Breast epithelium (tissue), 4 donors: ENCODE measurements at regions not wholly inside any gene's neighbourhood (a gene's known extent, or its start where the extent isn't known, plus 50 kb on each side); places are given as distances from the start of the nearest gene placed in this dataset.
"Not testable (repeated sequence)": the region's sequence is repeated elsewhere in the genome, so short reads cannot be mapped to it uniquely, and the experiment has no call there.

Source experiments
- DNase-seq, 2 donors: peaks; one replicate each; pipeline ENCODE4 v3.0.0-alpha.2; 2019; ENCODE audit warnings: low spot score in 2 of 2
- H3K27ac ChIP-seq, 2 donors: fragments of 200-600 bp; sonication (generic) in 1 of 2; one replicate each; pipeline ENCODE4 v1.5.1; 2016 to 2019; ENCODE audit warnings: mild to moderate bottlenecking in 1 of 2
- H3K27me3 ChIP-seq, 2 donors: fragments of 200-600 bp; sonication (generic) in 1 of 2; one replicate each; pipeline versions ENCODE4 v1.5.1 to v1.6.0; 2017 to 2019; ENCODE audit warnings: control low read depth in 1 of 2, mild to moderate bottlenecking in 1 of 2
- H3K36me3 ChIP-seq: fragments of 200-600 bp; one replicate; pipeline ENCODE4 v1.5.1; 2019
- H3K4me1 ChIP-seq, 2 donors: fragments of 200-600 bp; sonication (generic); one replicate each; pipeline ENCODE4 v1.5.1; 2016 to 2019; ENCODE audit warnings: control low read depth in 1 of 2
- H3K4me3 ChIP-seq, 3 donors: fragments of 200-600 bp; sonication (generic); 1 replicate in 2 of 3; 2 replicates in 1 of 3; pipeline ENCODE4 v1.5.1; 2016 to 2019; ENCODE audit warnings: mild to moderate bottlenecking in 3 of 3, moderate library complexity in 2 of 3
- H3K9me3 ChIP-seq, 2 donors: fragments of 200-600 bp; sonication (generic) in 1 of 2; one replicate each; pipeline ENCODE4 v1.5.1; 2016 to 2019; ENCODE audit warnings: control low read depth in 1 of 2
- POLR2A ChIP-seq: fragments of 450-650 bp; IDR thresholded peaks from one replicate; pipeline ENCODE4 v1.6.1; 2016; ENCODE audit warnings: antibody characterized with exemption, mild to moderate bottlenecking, moderate library complexity
- POLR2AphosphoS5 ChIP-seq, 3 donors: sonication (generic); formaldehyde crosslinking; IDR thresholded peaks; one replicate each; pipeline ENCODE4 v1.6.1; 2017; ENCODE audit warnings: antibody characterized with exemption in 3 of 3
- intact Hi-C: fragments of 100-400 bp; cut with DNase I; formaldehyde crosslinking; loops from one replicate; pipeline ENCODE4 v1.15.1; 2023; ENCODE audit warnings: low total_unique reads
- TF ChIP-seq, protein P1 (sequence below), 3 donors: fragments of 450-650 bp; IDR thresholded peaks; one replicate each; pipeline ENCODE4 v1.5.1; 2016 to 2017; ENCODE audit warnings: antibody characterized with exemption in 3 of 3, mild to moderate bottlenecking in 3 of 3, moderate library complexity in 3 of 3

DNA sequence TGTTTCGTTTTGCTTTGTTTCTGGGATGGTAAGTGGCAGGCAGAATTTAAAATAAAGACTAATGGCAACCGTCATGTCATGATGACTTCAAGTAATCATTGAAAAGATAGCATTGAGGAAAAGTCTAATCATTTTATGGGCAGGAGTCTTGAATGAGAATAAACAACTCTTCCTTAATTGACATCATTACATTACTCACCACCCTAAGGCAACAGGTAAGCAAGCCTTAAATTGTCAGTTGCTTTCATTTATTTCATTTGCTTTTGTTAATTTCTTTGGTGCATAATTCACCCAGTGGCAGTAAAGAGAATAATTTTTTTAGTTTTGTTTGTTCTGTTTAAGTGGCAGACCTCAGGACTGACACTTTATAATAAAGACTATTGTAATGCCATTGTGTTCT lies 669.0 kb downstream of the RWDD3 start:
- Histone ChIP-seq H3K36me3 (peaks cover 5% of the 10 kb centered on the region), H3K4me3 (no peak overlapping the region), H3K27me3 (no peaks in the 10 kb centered on the region), H3K4me1 (no peaks in the 10 kb centered on the region), H3K27ac (no peak overlapping the region), H3K9me3 (no peaks in the 10 kb centered on the region)
- TF ChIP-seq POLR2AphosphoS5 (IDR thresholded peaks at IDR 0.05) (no peak), POLR2A (no peak)
- TF ChIP-seq, protein P1, sequence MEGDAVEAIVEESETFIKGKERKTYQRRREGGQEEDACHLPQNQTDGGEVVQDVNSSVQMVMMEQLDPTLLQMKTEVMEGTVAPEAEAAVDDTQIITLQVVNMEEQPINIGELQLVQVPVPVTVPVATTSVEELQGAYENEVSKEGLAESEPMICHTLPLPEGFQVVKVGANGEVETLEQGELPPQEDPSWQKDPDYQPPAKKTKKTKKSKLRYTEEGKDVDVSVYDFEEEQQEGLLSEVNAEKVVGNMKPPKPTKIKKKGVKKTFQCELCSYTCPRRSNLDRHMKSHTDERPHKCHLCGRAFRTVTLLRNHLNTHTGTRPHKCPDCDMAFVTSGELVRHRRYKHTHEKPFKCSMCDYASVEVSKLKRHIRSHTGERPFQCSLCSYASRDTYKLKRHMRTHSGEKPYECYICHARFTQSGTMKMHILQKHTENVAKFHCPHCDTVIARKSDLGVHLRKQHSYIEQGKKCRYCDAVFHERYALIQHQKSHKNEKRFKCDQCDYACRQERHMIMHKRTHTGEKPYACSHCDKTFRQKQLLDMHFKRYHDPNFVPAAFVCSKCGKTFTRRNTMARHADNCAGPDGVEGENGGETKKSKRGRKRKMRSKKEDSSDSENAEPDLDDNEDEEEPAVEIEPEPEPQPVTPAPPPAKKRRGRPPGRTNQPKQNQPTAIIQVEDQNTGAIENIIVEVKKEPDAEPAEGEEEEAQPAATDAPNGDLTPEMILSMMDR (IDR thresholded peaks at IDR 0.05), result no peak
- DNase-seq, result no peak
- intact Hi-C loops, result no loop called here

DNA sequence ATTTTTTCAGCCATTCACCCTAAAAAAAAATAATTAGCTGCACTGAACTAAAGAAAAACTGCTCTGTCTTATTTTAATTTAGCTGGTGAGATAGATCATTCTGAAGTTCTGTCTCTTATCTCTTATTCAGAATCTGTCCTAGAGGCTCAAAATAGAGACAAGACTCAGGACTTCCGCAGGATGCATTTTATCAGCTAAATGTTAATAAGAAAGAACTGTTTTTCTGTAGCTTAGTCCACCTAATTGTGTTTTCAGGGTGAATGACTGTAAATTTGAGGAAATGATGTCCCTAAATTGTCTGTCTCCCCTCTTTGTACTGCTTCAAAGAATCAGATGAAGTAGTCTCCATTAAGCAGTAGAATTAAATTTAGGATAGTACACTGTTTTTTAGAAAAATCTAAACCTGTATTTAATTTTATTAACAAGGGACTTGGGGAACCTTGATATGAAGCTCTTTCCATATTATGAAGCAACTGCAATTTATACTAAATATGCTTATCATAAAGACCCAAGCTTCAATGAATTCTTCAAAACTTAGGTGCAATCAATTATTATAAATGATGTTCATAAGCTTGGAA lies 671.9 kb downstream of the RWDD3 start:
- Histone ChIP-seq H3K27ac (no peak overlapping the region), H3K36me3 (no peaks in the 10 kb centered on the region), H3K27me3 (no peaks in the 10 kb centered on the region), H3K9me3 (no peaks in the 10 kb centered on the region), H3K4me1 (no peaks in the 10 kb centered on the region), H3K4me3 (no peak overlapping the region)
- DNase-seq, result no peak
- TF ChIP-seq POLR2A (no peak), POLR2AphosphoS5 (IDR thresholded peaks at IDR 0.05) (no peak)
- TF ChIP-seq, protein P1 (IDR thresholded peaks at IDR 0.05), result no peak
- intact Hi-C loops, result no loop called here

DNA sequence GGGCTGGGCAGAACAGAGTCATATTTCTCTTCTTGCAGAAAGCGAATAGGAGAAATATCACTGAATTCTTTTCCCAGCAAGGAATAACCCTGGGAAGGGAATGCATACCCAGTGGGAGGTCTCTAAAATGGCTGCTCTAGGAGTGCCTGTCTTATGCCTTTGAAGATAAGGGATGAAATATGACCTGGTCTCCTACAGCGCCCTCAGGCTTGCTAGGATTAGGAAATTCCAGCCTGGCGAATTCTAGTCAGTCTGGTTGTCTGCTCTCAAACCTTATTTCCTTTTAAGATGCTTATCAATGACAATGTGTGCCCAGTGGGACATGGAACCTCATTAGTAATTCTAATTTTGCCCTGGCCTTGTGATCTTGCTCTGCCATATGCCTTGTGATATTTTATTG lies 677.7 kb downstream of the RWDD3 start:
- H3K36me3 ChIP-seq, DNase-seq, H3K4me1 ChIP-seq, H3K27me3 ChIP-seq, H3K27ac ChIP-seq, H3K4me3 ChIP-seq, intact Hi-C loops: not testable (repeated sequence)
- H3K9me3 ChIP-seq, result peaks cover 7 to 24% of the 10 kb centered on the region in 2 donors

DNA sequence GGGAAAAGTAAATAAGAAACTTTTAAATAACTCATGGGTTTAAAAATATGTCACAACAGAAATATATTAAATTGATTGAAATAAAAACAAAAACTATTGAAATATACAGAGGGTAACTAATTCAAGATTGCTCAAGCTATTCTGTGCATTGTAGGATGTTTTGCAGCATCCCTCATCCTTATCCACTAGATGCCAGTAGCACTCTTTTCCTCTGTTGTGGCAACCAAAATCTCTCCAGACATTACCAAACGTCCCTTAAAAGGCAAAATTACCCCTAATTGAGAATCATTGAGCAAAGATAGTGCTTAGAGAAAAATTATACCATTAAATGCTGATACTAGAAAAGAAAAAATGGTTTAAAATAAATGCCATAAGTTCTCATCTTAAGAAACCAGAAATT lies 682.6 kb downstream of the RWDD3 start:
- H3K4me1 ChIP-seq, result no peaks in the 10 kb centered on the region
- H3K27me3 ChIP-seq, result no peaks in the 10 kb centered on the region
- intact Hi-C loops, result no loop called here
- no peaks in the 10 kb centered on the region for H3K36me3 ChIP-seq
- no peak for DNase-seq
- H3K4me3 ChIP-seq, result no peak overlapping the region
- H3K27ac ChIP-seq, result no peak overlapping the region
- TF ChIP-seq, protein P1 (IDR thresholded peaks at IDR 0.05), result no peak
- TF ChIP-seq POLR2A, result no peak
- TF ChIP-seq POLR2AphosphoS5 (IDR thresholded peaks at IDR 0.05), result no peak
- peaks cover 6 to 26% of the 10 kb centered on the region in 2 donors for H3K9me3 ChIP-seq

DNA sequence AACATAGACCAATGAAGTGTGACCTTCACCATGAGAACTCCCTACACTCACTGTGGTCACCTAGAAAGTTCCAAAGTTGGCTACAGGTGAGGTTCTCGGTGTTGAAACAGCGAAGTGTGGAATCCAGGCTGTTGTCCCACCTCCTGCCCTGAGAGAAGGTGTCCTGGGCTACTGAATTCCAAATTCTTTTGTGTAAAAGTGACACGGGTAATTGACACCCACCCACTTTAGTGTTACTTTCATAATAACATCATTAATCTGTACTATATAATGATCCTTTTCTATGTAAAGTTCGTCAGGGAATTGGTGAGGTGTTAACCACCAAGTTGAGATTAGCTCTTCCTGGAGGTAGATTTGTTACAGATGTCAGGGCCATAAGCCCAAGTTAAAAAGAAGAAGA lies 690.7 kb downstream of the RWDD3 start:
- Histone ChIP-seq H3K4me1 (no peaks in the 10 kb centered on the region), H3K4me3 (no peak overlapping the region), H3K36me3 (no peaks in the 10 kb centered on the region), H3K27me3 (no peaks in the 10 kb centered on the region), H3K27ac (no peak overlapping the region), H3K9me3 (no peaks in the 10 kb centered on the region)
- intact Hi-C loops, result no loop called here
- TF ChIP-seq POLR2AphosphoS5 (IDR thresholded peaks at IDR 0.05), result no peak
- no peak for TF ChIP-seq POLR2A
- TF ChIP-seq, protein P1 (IDR thresholded peaks at IDR 0.05), result no peak
- no peak for DNase-seq

DNA sequence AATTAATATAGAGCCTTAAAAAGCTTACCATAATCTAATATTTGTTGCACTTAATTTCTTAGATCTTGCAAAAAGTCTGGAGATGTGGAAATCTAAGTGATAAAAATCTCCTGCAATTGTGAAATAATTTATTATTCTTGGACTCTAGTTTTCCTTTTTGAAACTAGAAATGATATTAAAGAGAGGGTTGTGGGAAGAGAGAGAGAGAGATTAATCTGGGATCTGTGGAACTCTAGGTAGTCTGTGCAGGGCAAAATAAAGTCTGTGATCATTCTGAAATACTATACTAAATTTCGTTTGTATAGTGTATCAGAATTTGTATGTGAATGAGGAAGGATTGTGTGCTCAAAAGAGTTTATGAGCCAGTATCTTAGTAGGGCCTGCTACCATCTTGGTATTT lies 692.3 kb downstream of the RWDD3 start:
- TF ChIP-seq POLR2AphosphoS5 (IDR thresholded peaks at IDR 0.05), result no peak
- TF ChIP-seq, protein P1 (IDR thresholded peaks at IDR 0.05), result no peak
- TF ChIP-seq POLR2A, result no peak
- intact Hi-C loops, result no loop called here
- Histone ChIP-seq H3K27ac (no peak overlapping the region), H3K36me3 (no peaks in the 10 kb centered on the region), H3K27me3 (no peaks in the 10 kb centered on the region), H3K4me1 (no peaks in the 10 kb centered on the region), H3K4me3 (no peak overlapping the region), H3K9me3 (no peaks in the 10 kb centered on the region)
- no peak for DNase-seq
